GM18505 (cell line): ENCODE measurements at regions not wholly inside any gene's neighbourhood (a gene's known extent, or its start where the extent isn't known, plus 50 kb on each side); places are given as distances from the start of the nearest gene placed in this dataset.

Experiments
- ATAC-seq: cut with Tn5 transposase; IDR thresholded peaks from one replicate; pipeline ENCODE4 v1.9.1; 2021; ENCODE audit not compliant: unreplicated experiment
- POLR2A ChIP-seq: IDR thresholded peaks from 4 replicates; pipeline ENCODE4 v1.6.1; 2011; ENCODE audit warnings: borderline replicate concordance; ENCODE audit not compliant: insufficient read depth, insufficient read length; ENCODE audit errors: extremely low read depth

- ATAC-seq = no peak
- no peak for TF ChIP-seq POLR2A
These were observed 920.8 kb upstream of the CELF2 start for GRCh38 chr10:10096898-10097297.

DNA sequence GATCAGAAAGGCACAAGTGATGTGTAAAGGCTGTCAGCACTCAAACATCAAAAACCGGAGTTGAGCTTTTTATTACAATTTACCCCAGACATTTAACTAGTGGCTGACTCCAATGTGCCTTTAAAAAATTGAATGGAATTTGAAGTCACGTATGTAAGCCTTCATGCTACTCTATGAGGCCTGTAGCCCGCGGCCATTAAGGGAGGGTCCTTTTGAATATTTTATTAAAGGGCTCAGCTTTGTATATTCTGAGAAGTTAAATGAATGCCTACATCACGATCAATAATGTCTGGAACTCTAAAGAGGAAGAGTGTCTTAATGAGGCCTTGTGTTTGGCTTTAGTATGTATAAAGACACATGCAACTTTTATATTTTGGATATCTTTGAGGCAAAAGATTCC is 916.6 kb upstream of the CELF2 start:
- no peak for TF ChIP-seq POLR2A
- no peak for ATAC-seq

DNA sequence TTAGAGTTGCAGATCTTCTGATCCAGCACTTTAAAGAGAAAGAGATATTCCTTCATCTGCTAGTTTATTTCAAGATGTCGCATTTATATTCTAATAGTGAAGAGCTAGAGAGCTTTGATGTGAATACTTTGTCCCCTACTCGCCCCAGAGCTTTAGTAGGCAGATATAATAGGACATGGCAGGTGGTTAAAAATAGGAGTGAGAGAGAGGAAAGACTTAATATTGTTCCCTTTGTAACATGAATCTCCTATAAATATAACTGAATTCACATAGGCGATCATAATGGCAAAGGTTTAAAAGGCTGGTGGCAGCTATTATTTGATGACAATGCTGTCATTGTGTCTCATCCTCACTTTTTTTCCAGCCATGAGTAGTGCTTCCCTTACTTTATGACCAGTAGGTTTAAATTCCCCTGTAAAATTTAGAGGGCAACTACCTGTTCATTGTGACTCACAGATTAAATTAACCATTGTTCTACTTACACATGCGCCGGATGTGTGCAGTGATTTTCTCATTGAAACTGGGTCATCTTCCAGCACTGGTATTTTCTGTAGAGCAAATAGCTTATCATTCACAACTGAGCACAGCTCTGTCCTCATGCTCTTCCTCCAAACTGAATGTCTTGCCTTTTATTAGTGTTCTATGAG is 906.7 kb upstream of the CELF2 start:
- ATAC-seq = no peak

DNA sequence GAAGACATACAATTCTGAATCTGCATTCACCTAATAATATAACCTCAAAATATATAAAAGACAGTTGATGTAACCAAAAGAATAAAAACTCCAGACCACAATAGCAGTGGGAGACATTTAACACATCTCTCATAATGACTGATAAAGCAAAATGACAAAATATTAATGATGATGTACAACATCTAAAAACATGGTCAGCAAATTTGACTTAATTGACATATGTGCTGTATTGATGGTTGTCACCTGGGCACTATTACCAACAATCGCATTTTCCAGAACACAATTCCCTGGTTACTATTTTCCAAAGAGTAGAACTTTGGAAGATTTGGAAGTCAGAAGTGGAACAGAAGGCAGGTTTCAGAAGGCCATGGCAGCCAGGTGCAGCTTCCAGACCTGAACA is 899.5 kb upstream of the CELF2 start:
- no peak for ATAC-seq
- no peak for TF ChIP-seq POLR2A

More for the DNA sequence above, 906.7 kb upstream of the CELF2 start:
- no peak for TF ChIP-seq POLR2A

GRCh38 chr10:10120671-10121070 is 897.0 kb upstream of the CELF2 start:
- ATAC-seq = no peak
- no peak for TF ChIP-seq POLR2A

DNA sequence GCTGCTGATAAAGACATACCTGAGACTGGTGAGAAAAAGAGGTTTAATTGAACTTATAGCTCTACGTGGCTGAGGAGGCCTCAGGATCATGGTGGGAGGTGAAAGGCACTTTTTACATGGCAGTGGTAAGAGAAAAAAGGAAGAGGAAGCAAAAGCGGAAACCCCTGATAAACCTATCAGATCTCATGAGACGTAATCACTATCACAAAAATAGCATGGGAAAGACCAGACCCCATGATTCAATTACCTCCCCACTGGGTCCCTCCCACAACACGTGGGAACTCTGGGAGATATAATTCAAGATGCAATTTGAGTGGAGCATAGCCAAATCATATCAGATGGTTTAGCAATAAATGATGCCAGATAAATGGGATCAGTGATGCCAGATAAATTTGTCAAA is 892.0 kb upstream of the CELF2 start:
- no peak for TF ChIP-seq POLR2A
- ATAC-seq = no peak

- no peak for ATAC-seq
- TF ChIP-seq POLR2A = no peak
These were observed 891.5 kb upstream of the CELF2 start for GRCh38 chr10:10126218-10126617.

DNA sequence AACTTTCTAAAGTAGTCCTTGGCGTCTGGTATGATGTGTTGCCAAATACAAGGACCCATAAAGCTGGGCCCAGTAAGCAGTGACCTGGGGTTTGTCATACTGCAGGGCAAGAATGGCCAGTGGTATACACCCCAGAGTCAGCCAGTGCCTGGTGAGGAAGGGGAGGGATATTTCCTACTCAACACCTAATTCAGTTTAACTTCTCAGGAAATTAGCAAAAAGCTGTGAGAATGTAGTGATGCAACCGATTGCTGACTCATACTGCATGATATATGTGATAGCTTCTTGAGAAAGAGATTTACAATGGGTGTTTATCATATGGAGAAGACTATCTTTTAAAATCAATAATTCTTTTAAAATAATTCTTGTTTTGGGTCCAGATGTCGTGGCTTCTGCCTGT is 889.3 kb upstream of the CELF2 start:
- no peak for ATAC-seq
- no peak for TF ChIP-seq POLR2A

GRCh38 chr10:10130686-10131085 is 887.0 kb upstream of the CELF2 start:
- no peak for TF ChIP-seq POLR2A
- ATAC-seq = no peak

- no peak for ATAC-seq
- no peak for TF ChIP-seq POLR2A
These were observed 885.7 kb upstream of the CELF2 start for GRCh38 chr10:10132009-10132408.

- TF ChIP-seq POLR2A = no peak
- no peak for ATAC-seq
These were observed 884.4 kb upstream of the CELF2 start for GRCh38 chr10:10133281-10133680.

GRCh38 chr10:10138685-10139084 is 879.0 kb upstream of the CELF2 start:
- TF ChIP-seq POLR2A = no peak
- ATAC-seq = no peak

DNA sequence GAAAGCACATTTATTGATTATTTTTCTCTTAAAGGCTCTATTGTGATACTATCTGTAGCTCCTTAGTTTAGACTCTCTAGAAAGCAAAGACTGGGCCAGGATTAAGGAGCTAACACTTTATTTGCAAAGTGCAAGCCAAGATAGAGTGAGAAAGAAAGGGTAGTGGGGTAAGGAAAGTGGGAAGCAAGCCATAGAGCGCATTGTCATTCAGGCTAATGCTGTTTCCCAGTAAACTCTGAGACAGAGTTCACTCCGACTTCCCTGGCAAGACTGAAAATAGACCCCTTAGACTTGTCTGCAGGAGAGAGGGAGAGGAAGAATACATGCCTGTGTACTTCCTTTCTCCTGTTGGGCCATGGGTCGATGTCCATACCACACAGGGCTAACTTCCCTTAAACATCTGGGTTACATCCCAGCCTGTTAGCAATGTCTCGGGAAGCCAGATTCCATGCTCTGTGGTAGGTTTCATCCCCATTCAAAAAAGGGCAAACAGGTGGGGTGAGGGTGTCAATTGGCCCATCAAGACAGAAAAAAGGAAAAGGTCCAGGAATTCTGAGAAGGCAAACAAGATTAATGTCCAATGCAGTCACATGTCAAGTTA is 875.8 kb upstream of the CELF2 start:
- no peak for ATAC-seq

GRCh38 chr10:10146604-10147003 is 871.1 kb upstream of the CELF2 start:
- no peak for TF ChIP-seq POLR2A

More for the DNA sequence above, 875.8 kb upstream of the CELF2 start:
- no peak for TF ChIP-seq POLR2A

More at GRCh38 chr10:10146604-10147003, 871.1 kb upstream of the CELF2 start:
- ATAC-seq = no peak
